Liver (tissue), 8 donors: ENCODE measurements at regions not wholly inside any gene's neighbourhood (a gene's known extent, or its start where the extent isn't known, plus 50 kb on each side); places are given as distances from the start of the nearest gene placed in this dataset.

Experiments
- DNase-seq: peaks from one replicate; pipeline ENCODE4 v3.0.0-alpha.2; 2017; ENCODE audit warnings: low spot score
- H3K27ac ChIP-seq, 2 donors: one replicate each; pipeline ENCODE4 v1.7.0; 2013; ENCODE audit warnings: inconsistent platforms in 2 of 2, low read length in 2 of 2, control low read depth in 1 of 2, low read depth in 1 of 2, mild to moderate bottlenecking in 1 of 2
- H3K27me3 ChIP-seq, 4 donors: one replicate each; pipeline versions ENCODE4 v1.6.1 to v1.7.0; 2013; ENCODE audit warnings: low read length in 3 of 4, inconsistent platforms in 1 of 4, mild to moderate bottlenecking in 1 of 4, moderate library complexity in 1 of 4; ENCODE audit not compliant: control insufficient read depth in 4 of 4, insufficient read depth in 4 of 4
- H3K36me3 ChIP-seq, 4 donors: one replicate each; pipeline versions ENCODE4 v1.6.1 to v1.7.0; 2013; ENCODE audit warnings: low read length in 3 of 4, mild to moderate bottlenecking in 3 of 4, low read depth in 1 of 4, moderate library complexity in 1 of 4; ENCODE audit not compliant: control insufficient read depth in 4 of 4, insufficient read depth in 3 of 4
- H3K4me1 ChIP-seq, 4 donors: one replicate each; pipeline versions ENCODE4 v1.6.1 to v1.7.0; 2013; ENCODE audit warnings: low read length in 3 of 4, mild to moderate bottlenecking in 3 of 4, moderate library complexity in 1 of 4; ENCODE audit not compliant: control insufficient read depth in 4 of 4, insufficient read depth in 4 of 4
- H3K4me3 ChIP-seq, 3 donors: one replicate each; pipeline versions ENCODE4 v1.6.1 to v1.7.0; 2013; ENCODE audit warnings: low read length in 3 of 3, control low read depth in 1 of 3, low read depth in 1 of 3, mild to moderate bottlenecking in 1 of 3
- H3K9ac ChIP-seq, 2 donors: one replicate each; pipeline ENCODE4 v1.7.0; 2013; ENCODE audit warnings: low read length in 2 of 2, mild to moderate bottlenecking in 2 of 2, moderate library complexity in 2 of 2, control low read depth in 1 of 2, low read depth in 1 of 2
- H3K9me3 ChIP-seq, 4 donors: one replicate each; pipeline versions ENCODE4 v1.6.1 to v1.7.0; 2013; ENCODE audit warnings: low read length in 3 of 4; ENCODE audit not compliant: control insufficient read depth in 4 of 4
- CTCF ChIP-seq: fragments of 150-350 bp; IDR thresholded peaks from 2 replicates; pipeline ENCODE4 v1.5.1; 2017; ENCODE audit warnings: improper control_type of control experiment, low read depth, low read length; ENCODE audit not compliant: missing input control
- EGR1 ChIP-seq, 2 donors: IDR thresholded peaks; 2 replicates each; pipeline ENCODE4 v1.6.1; 2016 to 2018; ENCODE audit warnings: antibody characterized with exemption in 2 of 2, low read depth in 2 of 2
- FOXA2 ChIP-seq: IDR thresholded peaks from 2 replicates; pipeline ENCODE4 v1.6.1; 2016; ENCODE audit warnings: antibody characterized with exemption
- HNF4A ChIP-seq, 2 donors: conservative IDR thresholded peaks; 2 replicates each; pipeline ENCODE4 v1.6.1; 2016; ENCODE audit warnings: antibody characterized with exemption in 2 of 2, mild to moderate bottlenecking in 2 of 2
- HNF4G ChIP-seq: IDR thresholded peaks from 2 replicates; pipeline ENCODE4 v1.6.1; 2016; ENCODE audit warnings: antibody characterized with exemption
- JUND ChIP-seq, 2 donors: IDR thresholded peaks; 2 replicates each; pipeline ENCODE4 v1.6.1; 2016; ENCODE audit warnings: antibody characterized with exemption in 2 of 2
- MAX ChIP-seq: IDR thresholded peaks from 2 replicates; pipeline ENCODE4 v1.6.1; 2016; ENCODE audit warnings: antibody characterized with exemption
- NR2F2 ChIP-seq: IDR thresholded peaks from 2 replicates; pipeline ENCODE4 v1.6.1; 2016; ENCODE audit warnings: antibody characterized with exemption
- RAD21 ChIP-seq, 2 donors: IDR thresholded peaks; 2 replicates each; pipeline ENCODE4 v1.6.1; 2016; ENCODE audit warnings: antibody characterized with exemption in 2 of 2, mild to moderate bottlenecking in 2 of 2
- REST ChIP-seq: IDR thresholded peaks from 2 replicates; pipeline ENCODE4 v1.6.1; 2016; ENCODE audit warnings: antibody characterized with exemption, mild to moderate bottlenecking
- RXRA ChIP-seq, 2 donors: IDR thresholded peaks; 2 replicates each; pipeline ENCODE4 v1.6.1; 2017 to 2018; ENCODE audit warnings: antibody characterized with exemption in 2 of 2, mild to moderate bottlenecking in 1 of 2
- TAF1 ChIP-seq: conservative IDR thresholded peaks from 2 replicates; pipeline ENCODE4 v1.6.1; 2016; ENCODE audit warnings: antibody characterized with exemption, mild to moderate bottlenecking
- YY1 ChIP-seq: IDR thresholded peaks from 2 replicates; pipeline ENCODE4 v1.6.1; 2016; ENCODE audit warnings: antibody characterized with exemption, mild to moderate bottlenecking
- WGBS: extraction: QIAGEN DNeasy Blood & Tissue Kit; methylation state at CpG from one replicate; pipeline ENCODE4 v1.1.7; 2013; 5-methylcytosine and 5-hydroxymethylcytosine counted together
- donor health status: healthy.
- donor health status: healthy.
- donor health status: healthy.
- donor health status: healthy.
- donor health status: healthy.

GRCh38 chr18:78542204-78542603, 437.4 kb upstream of the SALL3 start:
- no peak overlapping the region for H3K27ac ChIP-seq
- 27% methylated on average over 4 of the region's 4 CpGs for WGBS
- DNase-seq = no peak

GRCh38 chr18:78543201-78543725, 436.4 kb upstream of the SALL3 start:
- Histone ChIP-seq H3K9me3 (peaks cover 0 to 2% (median 0%) of the 10 kb centered on the region in 4 donors), H3K27me3 (no peaks in the 10 kb centered on the region), H3K36me3 (no peaks in the 10 kb centered on the region), H3K9ac (no peak overlapping the region), H3K4me3 (no peak overlapping the region), H3K27ac (no peak overlapping the region), H3K4me1 (no peaks in the 10 kb centered on the region)
- TF ChIP-seq YY1 (no peak), HNF4G (no peak)
- WGBS = 69% methylated on average over 9 of the region's 9 CpGs
- DNase-seq = no peak

More at GRCh38 chr18:78542204-78542603, 437.4 kb upstream of the SALL3 start:
- TF ChIP-seq HNF4G (no peak), NR2F2 (no peak), EGR1 (IDR thresholded peaks at IDR 0.05; ENCODE audit: low read depth in 2 of 2) (no peak), TAF1 (no peak), REST (no peak), RAD21 (IDR thresholded peaks at IDR 0.05) (no peak), CTCF (no peak), MAX (no peak)
- Histone ChIP-seq H3K4me3 (no peak overlapping the region), H3K9ac (no peak overlapping the region), H3K9me3 (peaks cover 0 to 2% (median 0%) of the 10 kb centered on the region in 4 donors), H3K36me3 (no peaks in the 10 kb centered on the region), H3K4me1 (no peaks in the 10 kb centered on the region), H3K27me3 (no peaks in the 10 kb centered on the region)

- DNase-seq = no peak
- H3K36me3 ChIP-seq = no peaks in the 10 kb centered on the region
- H3K9ac ChIP-seq = no peak overlapping the region
- H3K4me3 ChIP-seq = no peak overlapping the region
- peaks cover 0 to 10% (median 0%) of the 10 kb centered on the region in 4 donors for H3K27me3 ChIP-seq
- WGBS = 72% methylated on average over 5 of the region's 5 CpGs
- peaks cover 0 to 2% (median 0%) of the 10 kb centered on the region in 4 donors for H3K9me3 ChIP-seq
- H3K27ac ChIP-seq = no peak overlapping the region
- H3K4me1 ChIP-seq = no peaks in the 10 kb centered on the region
- TF ChIP-seq RXRA (IDR thresholded peaks at IDR 0.05) = no peak
- TF ChIP-seq TAF1 = no peak
- no peak for TF ChIP-seq REST
- TF ChIP-seq MAX = no peak
- TF ChIP-seq JUND (IDR thresholded peaks at IDR 0.05) = no peak
- no peak for TF ChIP-seq CTCF
- TF ChIP-seq FOXA2 = no peak
- no peak for TF ChIP-seq EGR1 (IDR thresholded peaks at IDR 0.05; ENCODE audit: low read depth in 2 of 2)
- TF ChIP-seq NR2F2 = no peak
- TF ChIP-seq HNF4A (conservative IDR thresholded peaks at IDR 0.05) = no peak
- no peak for TF ChIP-seq YY1
- no peak for TF ChIP-seq RAD21 (IDR thresholded peaks at IDR 0.05)
Measured at GRCh38 chr18:78546281-78546680, 433.3 kb upstream of the SALL3 start.
